Sigmoid colon (tissue), 6 donors: ENCODE measurements at regions not wholly inside any gene's neighbourhood (a gene's known extent, or its start where the extent isn't known, plus 50 kb on each side); places are given as distances from the start of the nearest gene placed in this dataset.

Source experiments
- DNase-seq: peaks from one replicate; pipeline ENCODE4 v3.0.0-alpha.2; 2019
- H3K27ac ChIP-seq, 4 donors: fragments of 200-600 bp; sonication (generic); one replicate each; pipeline ENCODE4 v1.5.1; 2016 to 2019; ENCODE audit warnings: mild to moderate bottlenecking in 1 of 4
- H3K27me3 ChIP-seq, 3 donors: fragments of 200-600 bp; sonication (generic); one replicate each; pipeline ENCODE4 v1.5.1; 2019; ENCODE audit warnings: mild to moderate bottlenecking in 1 of 3
- H3K36me3 ChIP-seq, 4 donors: fragments of 200-600 bp; sonication (generic); one replicate each; pipeline ENCODE4 v1.5.1; 2016 to 2019
- H3K4me1 ChIP-seq, 4 donors: fragments of 200-600 bp; sonication (generic); one replicate each; pipeline ENCODE4 v1.5.1; 2017 to 2019
- H3K4me3 ChIP-seq, 4 donors: fragments of 200-600 bp; sonication (generic); one replicate each; pipeline ENCODE4 v1.5.1; 2017 to 2019; ENCODE audit warnings: mild to moderate bottlenecking in 2 of 4, moderate library complexity in 1 of 4
- H3K9me3 ChIP-seq, 4 donors: fragments of 200-600 bp in 3 of 4; sonication (generic) in 3 of 4; one replicate each; pipeline versions ENCODE4 v1.5.1 to v1.6.1; 2013 to 2019
- CTCF ChIP-seq, 4 experiments: fragments of 450-650 bp in 3 of 4; fragments of 200-600 bp in 1 of 4; IDR thresholded peaks; one replicate each; pipeline ENCODE4 v1.5.1; 2016 to 2019; ENCODE audit warnings: antibody characterized with exemption in 4 of 4, mild to moderate bottlenecking in 3 of 4, moderate library complexity in 2 of 4
- EP300 ChIP-seq, 4 donors: sonication (generic); formaldehyde crosslinking; IDR thresholded peaks; one replicate each; pipeline ENCODE4 v1.6.1; 2017; ENCODE audit warnings: antibody characterized with exemption in 4 of 4
- POLR2A ChIP-seq, 2 donors: fragments of 450-650 bp; IDR thresholded peaks; one replicate each; pipeline ENCODE4 v1.6.1; 2016; ENCODE audit warnings: antibody characterized with exemption in 2 of 2, mild to moderate bottlenecking in 2 of 2, moderate library complexity in 2 of 2
- POLR2AphosphoS5 ChIP-seq, 4 donors: sonication (generic); formaldehyde crosslinking; IDR thresholded peaks; one replicate each; pipeline ENCODE4 v1.6.1; 2017; ENCODE audit warnings: antibody characterized with exemption in 4 of 4
- WGBS, 2 donors: extraction: QIAGEN DNeasy Blood & Tissue Kit; methylation state at CpG; one replicate each; pipeline ENCODE4 v1.1.7; 2013; 5-methylcytosine and 5-hydroxymethylcytosine counted together
- intact Hi-C: fragments of 100-400 bp; cut with DNase I; formaldehyde crosslinking; loops from one replicate; pipeline ENCODE4 v1.15.1; 2023
- donor health status: healthy with polysubstance abuse.
- donor health status: healthy.

- no peaks in the 10 kb centered on the region for H3K36me3 ChIP-seq
- H3K4me1 ChIP-seq = no peaks in the 10 kb centered on the region
- WGBS, 2 donors = 53 to 58% methylated on average over 4 of the region's 4 CpGs
- TF ChIP-seq POLR2A (IDR thresholded peaks at IDR 0.05) = no peak
- no peak for TF ChIP-seq EP300 (IDR thresholded peaks at IDR 0.05)
- H3K27ac ChIP-seq = no peak overlapping the region
- H3K4me3 ChIP-seq = no peak overlapping the region
- H3K9me3 ChIP-seq = no peaks in the 10 kb centered on the region
- no peaks in the 10 kb centered on the region for H3K27me3 ChIP-seq
- intact Hi-C loops = no loop called here
- DNase-seq = no peak
Observed at GRCh38 chr3:118593277-118593670, 441.4 kb downstream of the IGSF11 start.

GRCh38 chr3:118597184-118597583 is 437.5 kb downstream of the IGSF11 start:
- no peaks in the 10 kb centered on the region for H3K9me3 ChIP-seq
- no peak for DNase-seq
- intact Hi-C loops = no loop called here

DNA sequence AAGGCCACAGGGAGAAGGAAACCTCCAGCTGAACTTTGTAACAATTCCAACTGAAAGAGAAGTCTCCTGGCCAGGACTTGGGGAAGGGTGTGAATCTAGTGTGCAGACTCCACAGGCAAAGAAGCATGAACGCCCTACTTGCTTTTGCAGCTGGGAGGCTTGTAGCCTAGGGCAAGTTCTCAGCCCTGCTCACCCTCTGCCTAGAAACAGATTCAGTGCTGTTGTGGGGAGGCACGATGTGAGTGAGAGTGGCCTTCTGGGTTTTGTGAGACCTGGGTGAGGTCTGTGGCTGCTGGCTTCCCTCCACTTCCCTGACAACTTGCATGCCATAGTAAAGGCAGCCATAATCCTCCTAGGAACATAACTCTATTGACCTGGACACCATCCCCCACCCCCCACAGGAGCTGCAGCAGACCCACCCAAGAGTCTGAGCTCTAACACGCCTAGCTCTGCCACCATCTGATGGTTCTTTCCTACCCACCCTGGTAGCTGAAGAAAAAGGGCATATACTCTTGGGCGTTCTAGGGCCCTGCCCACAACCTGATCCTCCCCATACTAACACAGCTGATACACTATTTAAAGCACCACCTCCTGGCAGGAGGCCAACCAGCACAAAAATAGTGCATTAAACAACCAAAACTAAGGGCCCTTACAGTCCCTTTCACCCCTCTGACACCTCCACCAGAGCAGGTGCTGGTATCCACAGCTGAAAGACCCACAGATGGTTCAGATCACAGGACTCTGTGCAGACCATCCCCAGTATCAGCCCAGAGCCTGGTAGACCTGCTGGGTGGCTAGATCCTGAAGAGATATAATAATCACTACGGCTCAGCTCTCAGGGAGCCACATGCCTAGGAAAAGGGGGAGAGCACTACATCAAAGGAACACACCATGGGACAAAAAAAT is 426.5 kb downstream of the IGSF11 start:
- no peak overlapping the region for H3K27ac ChIP-seq
- 85 to 89% methylated on average over 5 of the region's 5 CpGs for WGBS, 2 donors
- peaks cover 0 to 3% (median 1%) of the 10 kb centered on the region in 4 donors for H3K9me3 ChIP-seq
- H3K4me1 ChIP-seq = no peaks in the 10 kb centered on the region
- H3K27me3 ChIP-seq = no peaks in the 10 kb centered on the region
- no peak for TF ChIP-seq POLR2A (IDR thresholded peaks at IDR 0.05)
- no peak for TF ChIP-seq POLR2AphosphoS5 (IDR thresholded peaks at IDR 0.05)
- no peak for TF ChIP-seq EP300 (IDR thresholded peaks at IDR 0.05)
- TF ChIP-seq CTCF (IDR thresholded peaks at IDR 0.05) = no peak
- DNase-seq = no peak
- no peaks in the 10 kb centered on the region for H3K36me3 ChIP-seq
- H3K4me3 ChIP-seq = no peak overlapping the region
- intact Hi-C loops = no loop called here

More at GRCh38 chr3:118597184-118597583, 437.5 kb downstream of the IGSF11 start:
- Histone ChIP-seq H3K4me1 (no peaks in the 10 kb centered on the region), H3K27me3 (no peaks in the 10 kb centered on the region), H3K4me3 (no peak overlapping the region), H3K36me3 (no peaks in the 10 kb centered on the region), H3K27ac (no peak overlapping the region)
- no peak for TF ChIP-seq CTCF (IDR thresholded peaks at IDR 0.05)
- no peak for TF ChIP-seq EP300 (IDR thresholded peaks at IDR 0.05)
- no peak for TF ChIP-seq POLR2AphosphoS5 (IDR thresholded peaks at IDR 0.05)
- TF ChIP-seq POLR2A (IDR thresholded peaks at IDR 0.05) = no peak

DNA sequence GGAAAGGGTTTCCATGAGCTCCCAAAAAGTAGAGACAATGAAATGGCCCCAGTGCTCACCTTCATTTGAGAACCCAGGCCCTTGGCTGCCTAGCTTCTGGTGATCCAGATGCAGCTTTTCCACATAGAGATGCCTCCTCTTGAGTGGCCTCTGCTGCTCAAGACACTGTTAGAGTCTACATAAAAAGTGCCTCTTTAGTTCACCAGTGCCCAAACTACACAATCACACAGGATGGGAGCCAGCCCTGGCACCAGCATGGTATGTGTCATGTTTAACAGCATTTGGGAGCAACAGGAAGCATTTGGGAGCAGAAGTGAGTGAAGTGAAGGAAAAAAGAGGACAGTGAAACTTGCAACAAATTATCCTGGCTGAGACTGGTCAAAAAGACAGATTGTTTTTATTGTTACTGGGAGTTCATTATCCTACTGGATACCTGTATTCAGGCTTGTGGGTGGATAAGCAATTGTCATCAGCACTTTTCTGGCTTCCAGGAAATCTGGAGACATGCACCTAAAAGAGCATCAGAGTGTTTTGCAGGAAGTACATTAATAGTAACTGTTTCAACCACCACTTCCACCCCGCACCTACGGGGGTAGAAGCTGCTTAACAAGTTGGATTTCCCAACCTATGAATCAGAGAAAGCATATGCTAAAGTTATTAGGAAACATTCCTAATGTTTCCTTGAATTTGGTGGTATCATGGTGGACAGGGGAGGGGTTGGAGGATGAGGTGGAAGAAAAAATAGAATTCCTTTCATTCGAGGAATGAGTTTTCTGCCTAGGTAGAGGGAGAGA is 416.2 kb downstream of the IGSF11 start:
- TF ChIP-seq CTCF (IDR thresholded peaks at IDR 0.05) (no peak), POLR2A (IDR thresholded peaks at IDR 0.05) (no peak), POLR2AphosphoS5 (IDR thresholded peaks at IDR 0.05) (no peak), EP300 (IDR thresholded peaks at IDR 0.05) (no peak)
- H3K4me3 ChIP-seq = no peak overlapping the region
- no peaks in the 10 kb centered on the region for H3K4me1 ChIP-seq
- no peak overlapping the region for H3K27ac ChIP-seq
- intact Hi-C loops = no loop called here
- no peaks in the 10 kb centered on the region for H3K36me3 ChIP-seq
- no peaks in the 10 kb centered on the region for H3K9me3 ChIP-seq
- no peaks in the 10 kb centered on the region for H3K27me3 ChIP-seq
- WGBS, 2 donors = 33 to 57% methylated on average over 3 of the region's 3 CpGs
- no peak for DNase-seq

GRCh38 chr3:118626453-118626852 is 408.2 kb downstream of the IGSF11 start:
- 76 to 87% methylated on average over 3 of the region's 3 CpGs for whole genome bisulfite sequencing, 2 donors
- intact Hi-C loops = loop anchor here (10.0 kb wide), 1 partner anchor 1852 kb away; no protein-coding TSS in a partner anchor
- TF ChIP-seq CTCF (IDR thresholded peaks at IDR 0.05) (no peak), EP300 (IDR thresholded peaks at IDR 0.05) (no peak), POLR2AphosphoS5 (IDR thresholded peaks at IDR 0.05) (no peak), POLR2A (IDR thresholded peaks at IDR 0.05) (no peak)
- Histone ChIP-seq H3K4me1 (no peaks in the 10 kb centered on the region), H3K27ac (no peak overlapping the region), H3K9me3 (no peaks in the 10 kb centered on the region), H3K27me3 (no peaks in the 10 kb centered on the region), H3K36me3 (no peaks in the 10 kb centered on the region), H3K4me3 (no peak overlapping the region)
- no peak for DNase-seq
